ENCODE measurements at regions not wholly inside any gene's neighbourhood (a gene's known extent, or its start where the extent isn't known, plus 50 kb on each side); places are given as distances from the start of the nearest gene placed in this dataset.

DNA sequence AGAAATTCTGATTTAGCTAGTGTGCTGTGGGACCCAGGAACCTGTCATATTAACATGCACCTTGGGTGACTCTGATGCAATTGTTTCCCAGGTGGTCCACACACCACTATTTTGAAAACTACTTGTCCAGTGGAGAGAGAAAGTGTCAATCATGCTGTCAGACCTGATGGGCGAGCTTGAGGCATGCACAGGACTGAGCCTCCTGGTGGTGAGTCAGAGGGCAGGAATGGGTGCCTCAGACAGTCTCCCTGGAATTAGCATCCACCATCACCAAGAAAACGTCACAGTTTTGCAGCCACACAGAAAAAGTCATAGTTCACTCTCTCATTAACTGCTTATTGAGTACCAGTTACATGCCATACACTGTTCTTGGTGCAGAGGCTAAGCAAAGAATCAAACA lies 181.8 kb upstream of the MAOA start:
- TF ChIP-seq POLR2A (IDR thresholded peaks at IDR 0.05), result no peak
- TF ChIP-seq, protein P1, sequence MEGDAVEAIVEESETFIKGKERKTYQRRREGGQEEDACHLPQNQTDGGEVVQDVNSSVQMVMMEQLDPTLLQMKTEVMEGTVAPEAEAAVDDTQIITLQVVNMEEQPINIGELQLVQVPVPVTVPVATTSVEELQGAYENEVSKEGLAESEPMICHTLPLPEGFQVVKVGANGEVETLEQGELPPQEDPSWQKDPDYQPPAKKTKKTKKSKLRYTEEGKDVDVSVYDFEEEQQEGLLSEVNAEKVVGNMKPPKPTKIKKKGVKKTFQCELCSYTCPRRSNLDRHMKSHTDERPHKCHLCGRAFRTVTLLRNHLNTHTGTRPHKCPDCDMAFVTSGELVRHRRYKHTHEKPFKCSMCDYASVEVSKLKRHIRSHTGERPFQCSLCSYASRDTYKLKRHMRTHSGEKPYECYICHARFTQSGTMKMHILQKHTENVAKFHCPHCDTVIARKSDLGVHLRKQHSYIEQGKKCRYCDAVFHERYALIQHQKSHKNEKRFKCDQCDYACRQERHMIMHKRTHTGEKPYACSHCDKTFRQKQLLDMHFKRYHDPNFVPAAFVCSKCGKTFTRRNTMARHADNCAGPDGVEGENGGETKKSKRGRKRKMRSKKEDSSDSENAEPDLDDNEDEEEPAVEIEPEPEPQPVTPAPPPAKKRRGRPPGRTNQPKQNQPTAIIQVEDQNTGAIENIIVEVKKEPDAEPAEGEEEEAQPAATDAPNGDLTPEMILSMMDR (IDR thresholded peaks at IDR 0.05 in 4 of 5, conservative IDR thresholded peaks at IDR 0.05 in 1 of 5), result no peak
